ENCODE measurements at regions not wholly inside any gene's neighbourhood (a gene's known extent, or its start where the extent isn't known, plus 50 kb on each side); places are given as distances from the start of the nearest gene placed in this dataset.

DNA sequence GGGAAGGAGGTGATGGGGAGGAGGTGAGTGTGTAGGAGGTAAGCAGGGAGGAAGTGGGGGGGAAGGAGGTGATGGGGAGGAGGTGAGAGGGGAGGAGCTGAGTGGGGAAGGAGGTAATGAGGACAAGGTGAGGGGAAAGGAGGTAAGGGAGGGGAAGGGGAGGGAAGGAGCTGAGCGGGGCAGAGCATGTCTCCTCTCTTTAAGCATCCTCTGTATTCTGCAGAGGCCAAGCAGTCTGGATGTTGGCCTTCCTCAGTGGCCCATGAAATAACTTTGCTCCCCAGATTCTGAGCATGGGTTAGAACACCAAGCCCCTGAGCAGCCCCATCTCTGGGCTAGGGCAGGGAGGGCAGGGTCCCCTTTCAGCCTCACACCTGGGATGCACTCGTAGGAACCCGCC lies 84.6 kb downstream of the EDN3 start:
- no peak overlapping the region for H3K4ac ChIP-seq (ENCODE audit: low read depth, low read length)
- no peak overlapping the region for H2BK120ac ChIP-seq (ENCODE audit: low read depth, low read length, poor library complexity, severe bottlenecking)
- no peak overlapping the region for H2BK20ac ChIP-seq (ENCODE audit: low read depth, low read length, poor library complexity, severe bottlenecking)
- no peak overlapping the region for H4K91ac ChIP-seq (ENCODE audit: insufficient read length, low read depth, low read length)
- no peak overlapping the region for H3K18ac ChIP-seq (ENCODE audit: insufficient read length, low read depth, low read length)
- Mint-ChIP-seq H3K36me3 (ENCODE audit: insufficient read depth in 1 of 3, low read depth in 3 of 3) (peaks cover 0 to 4% (median 0%) of the 10 kb centered on the region in 3 experiments; a peak in 1 of 7 replicates), H3K27me3 (ENCODE audit: low read depth) (peaks cover 29% of the 10 kb centered on the region), H3K27ac (no peak overlapping the region), H3K4me1 (peaks cover 19 to 23% of the 10 kb centered on the region in 2 experiments), H3K9me3 (no peaks in the 10 kb centered on the region), H3K4me3 (no peak overlapping the region)
- no peak overlapping the region for H3T11ph ChIP-seq (ENCODE audit: low read length)
- H2BK15ac ChIP-seq (ENCODE audit: low read depth, low read length): no peak overlapping the region
- H3K23ac ChIP-seq (ENCODE audit: insufficient read length, low read depth, low read length): no peak overlapping the region
- no peaks in the 10 kb centered on the region for H4K20me1 ChIP-seq (ENCODE audit: control insufficient read depth, insufficient read depth, insufficient read length)
- no peak overlapping the region for H2AK5ac ChIP-seq (ENCODE audit: insufficient read length, low read length)
- no peak overlapping the region for H2BK12ac ChIP-seq (ENCODE audit: insufficient read length, low read depth, low read length)
- H2AFZ ChIP-seq (ENCODE audit: low read length): no peak overlapping the region
- H3K79me2 ChIP-seq (ENCODE audit: insufficient read depth, low read length): no peaks in the 10 kb centered on the region
- DNase-seq: no peak
- no peaks in the 10 kb centered on the region for H3K79me1 ChIP-seq (ENCODE audit: insufficient read depth, low read depth, low read length, poor library complexity, severe bottlenecking)
- no peaks in the 10 kb centered on the region for H3K27me3 ChIP-seq (ENCODE audit: insufficient read depth, low read length)
- no peak overlapping the region for H3K56ac ChIP-seq (ENCODE audit: insufficient read length, low read depth, low read length)
- no peak overlapping the region for H4K8ac ChIP-seq (replicated peaks; ENCODE audit: insufficient read length, low read depth, low read length)
- no peak overlapping the region for H4K5ac ChIP-seq (ENCODE audit: insufficient read length, low read depth, low read length)
- no peak overlapping the region for H3K14ac ChIP-seq (ENCODE audit: insufficient read depth, low read length)
- H3K9ac ChIP-seq (ENCODE audit: extremely low read depth, insufficient read length, low read length): no peak overlapping the region
- no peak overlapping the region for H3K27ac ChIP-seq (ENCODE audit: insufficient read length, low read depth, low read length)
- no peaks in the 10 kb centered on the region for H3K9me3 ChIP-seq (ENCODE audit: control insufficient read depth, low read depth, low read length)
- H2BK5ac ChIP-seq (ENCODE audit: insufficient read length, low read length): no peak overlapping the region
- H3K4me2 ChIP-seq (ENCODE audit: insufficient read depth, insufficient read length, low read length): no peak overlapping the region
- no CpG with 5 or more reads among the region's 3 CpGs for WGBS (ENCODE audit: extremely low coverage, insufficient read length, low lambda C conversion rate)
- no peaks in the 10 kb centered on the region for H3K23me2 ChIP-seq (ENCODE audit: insufficient read length, low read depth, low read length, poor library complexity, severe bottlenecking)
- TF ChIP-seq, protein P1, sequence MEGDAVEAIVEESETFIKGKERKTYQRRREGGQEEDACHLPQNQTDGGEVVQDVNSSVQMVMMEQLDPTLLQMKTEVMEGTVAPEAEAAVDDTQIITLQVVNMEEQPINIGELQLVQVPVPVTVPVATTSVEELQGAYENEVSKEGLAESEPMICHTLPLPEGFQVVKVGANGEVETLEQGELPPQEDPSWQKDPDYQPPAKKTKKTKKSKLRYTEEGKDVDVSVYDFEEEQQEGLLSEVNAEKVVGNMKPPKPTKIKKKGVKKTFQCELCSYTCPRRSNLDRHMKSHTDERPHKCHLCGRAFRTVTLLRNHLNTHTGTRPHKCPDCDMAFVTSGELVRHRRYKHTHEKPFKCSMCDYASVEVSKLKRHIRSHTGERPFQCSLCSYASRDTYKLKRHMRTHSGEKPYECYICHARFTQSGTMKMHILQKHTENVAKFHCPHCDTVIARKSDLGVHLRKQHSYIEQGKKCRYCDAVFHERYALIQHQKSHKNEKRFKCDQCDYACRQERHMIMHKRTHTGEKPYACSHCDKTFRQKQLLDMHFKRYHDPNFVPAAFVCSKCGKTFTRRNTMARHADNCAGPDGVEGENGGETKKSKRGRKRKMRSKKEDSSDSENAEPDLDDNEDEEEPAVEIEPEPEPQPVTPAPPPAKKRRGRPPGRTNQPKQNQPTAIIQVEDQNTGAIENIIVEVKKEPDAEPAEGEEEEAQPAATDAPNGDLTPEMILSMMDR (conservative IDR thresholded peaks at IDR 0.05): no peak
- no peaks in the 10 kb centered on the region for H3K4me1 ChIP-seq (ENCODE audit: insufficient read depth, low read length)

All from H9 (cell line).